Activated CD8-positive, alpha-beta T cell treated with anti-CD3 and anti-CD28 coated beads, Interleukin-2, amount 10 ng/mL, durations not matched to agents 7 days and 5 days (primary cell): ENCODE measurements at regions not wholly inside any gene's neighbourhood (a gene's known extent, or its start where the extent isn't known, plus 50 kb on each side); places are given as distances from the start of the nearest gene placed in this dataset.

ENCODE experiments used
- ATAC-seq: fragments of 150-1000 bp; cut with Tn5 transposase; one replicate; pipeline ENCODE4 v1.10.0; 2021; ENCODE audit warnings: moderate library complexity
- CTCF ChIA-PET: fragments of 350-600 bp; sonication (Branson Sonifier 250); formaldehyde crosslinking; loops from one replicate; lab custom pipeline; 2021; ENCODE audit warnings: antibody characterized with exemption; lab: Charles Lee
- POLR2A ChIA-PET: fragments of 350-600 bp; sonication (Branson Sonifier 250); formaldehyde crosslinking; loops from one replicate; lab custom pipeline; 2021; ENCODE audit warnings: antibody characterized with exemption; lab: Charles Lee
- DNase-seq: peaks from one replicate; pipeline ENCODE4 v3.0.0-alpha.2; 2020
- H3K27ac Mint-ChIP-seq: one replicate; pipeline ENCODE4 v1.8.0; 2021; ENCODE audit warnings: mild to moderate bottlenecking, mixed read lengths
- H3K27me3 Mint-ChIP-seq: one replicate; pipeline ENCODE4 v1.8.0; 2021; ENCODE audit warnings: low read depth, mixed read lengths
- H3K36me3 Mint-ChIP-seq: one replicate; pipeline ENCODE4 v1.8.0; 2021; ENCODE audit warnings: low read depth, mixed read lengths
- H3K4me1 Mint-ChIP-seq: one replicate; pipeline ENCODE4 v1.8.0; 2021; ENCODE audit warnings: low read depth, mixed read lengths
- H3K4me3 Mint-ChIP-seq: one replicate; pipeline ENCODE4 v1.8.0; 2021; ENCODE audit warnings: mild to moderate bottlenecking, mixed read lengths
- H3K9me3 Mint-ChIP-seq: one replicate; pipeline ENCODE4 v1.8.0; 2022; ENCODE audit warnings: mixed read lengths; ENCODE audit not compliant: insufficient read depth

GRCh38 chr7:41824284-41824683 lies 121.4 kb upstream of the INHBA start:
- ChIA-PET POLR2A (no interaction called here), CTCF (no interaction called here)
- no peak overlapping the region for H3K27ac Mint-ChIP-seq
- H3K36me3 Mint-ChIP-seq: peaks cover 2% of the 10 kb centered on the region
- H3K4me1 Mint-ChIP-seq: peaks cover 7% of the 10 kb centered on the region
- ATAC-seq (no peak), DNase-seq (no peak)
- no peak overlapping the region for H3K4me3 Mint-ChIP-seq
- peaks cover 13% of the 10 kb centered on the region for H3K27me3 Mint-ChIP-seq
- peaks cover under 1% of the 10 kb centered on the region for H3K9me3 Mint-ChIP-seq

- no peak for DNase-seq
- ChIA-PET CTCF (interaction anchor here (0.6 to 1.0 kb wide), 2 partner anchors 59 to 100 kb away, joined by 3 read pairs; no protein-coding TSS in a partner anchor), POLR2A (no interaction called here)
- no peak overlapping the region for H3K27ac Mint-ChIP-seq
- H3K36me3 Mint-ChIP-seq: peaks cover 5% of the 10 kb centered on the region
- peaks cover 3% of the 10 kb centered on the region for H3K9me3 Mint-ChIP-seq
- H3K4me3 Mint-ChIP-seq: no peak overlapping the region
- ATAC-seq: no peak
- peaks cover 12% of the 10 kb centered on the region for H3K27me3 Mint-ChIP-seq
- peaks cover 13% of the 10 kb centered on the region for H3K4me1 Mint-ChIP-seq
Measured at GRCh38 chr7:41822259-41822817, 119.4 kb upstream of the INHBA start.

GRCh38 chr7:41821521-41822213 lies 118.8 kb upstream of the INHBA start:
- peaks cover 18% of the 10 kb centered on the region for H3K4me1 Mint-ChIP-seq
- POLR2A ChIA-PET: no interaction called here
- H3K4me3 Mint-ChIP-seq: no peak overlapping the region

GRCh38 chr7:41820111-41820671 lies 117.3 kb upstream of the INHBA start:
- H3K4me1 Mint-ChIP-seq: peaks cover 33% of the 10 kb centered on the region
- ChIA-PET CTCF (no interaction called here), POLR2A (no interaction called here)

More at GRCh38 chr7:41821521-41822213, 118.8 kb upstream of the INHBA start:
- H3K36me3 Mint-ChIP-seq: peaks cover 5% of the 10 kb centered on the region
- DNase-seq (no peak), ATAC-seq (no peak)
- CTCF ChIA-PET: interaction anchor here (1.0 kb wide), 1 partner anchor 60 kb away, joined by 3 read pairs; no protein-coding TSS in a partner anchor
- peaks cover 3% of the 10 kb centered on the region for H3K9me3 Mint-ChIP-seq
- H3K27me3 Mint-ChIP-seq: peaks cover 12% of the 10 kb centered on the region
- H3K27ac Mint-ChIP-seq: no peak overlapping the region

GRCh38 chr7:41819645-41820044 lies 116.8 kb upstream of the INHBA start:
- H3K4me3 Mint-ChIP-seq: no peak overlapping the region
- no peak overlapping the region for H3K27ac Mint-ChIP-seq
- peaks cover 12% of the 10 kb centered on the region for H3K27me3 Mint-ChIP-seq
- no peak for ATAC-seq
- H3K4me1 Mint-ChIP-seq: peaks cover 38% of the 10 kb centered on the region
- DNase-seq: no peak
- POLR2A ChIA-PET: no interaction called here
- CTCF ChIA-PET: no interaction called here
- peaks cover 5% of the 10 kb centered on the region for H3K36me3 Mint-ChIP-seq
- peaks cover 3% of the 10 kb centered on the region for H3K9me3 Mint-ChIP-seq

More at GRCh38 chr7:41820111-41820671, 117.3 kb upstream of the INHBA start:
- Mint-ChIP-seq H3K9me3 (peaks cover 3% of the 10 kb centered on the region), H3K36me3 (peaks cover 5% of the 10 kb centered on the region), H3K27ac (no peak overlapping the region), H3K4me3 (no peak overlapping the region), H3K27me3 (peaks cover 12% of the 10 kb centered on the region)
- ATAC-seq: no peak
- DNase-seq: no peak

- H3K4me3 Mint-ChIP-seq: no peak overlapping the region
- H3K27ac Mint-ChIP-seq: no peak overlapping the region
- peaks cover 12% of the 10 kb centered on the region for H3K27me3 Mint-ChIP-seq
- DNase-seq (no peak), ATAC-seq (no peak)
- ChIA-PET POLR2A (interaction anchor here (0.5 kb wide), 1 partner anchor 530 kb away, joined by 3 read pairs; no protein-coding TSS in a partner anchor), CTCF (interaction anchor here (0.7 kb wide), 1 partner anchor 16 kb away, joined by 3 read pairs; no protein-coding TSS in a partner anchor)
- peaks cover 3% of the 10 kb centered on the region for H3K9me3 Mint-ChIP-seq
- peaks cover 42% of the 10 kb centered on the region for H3K4me1 Mint-ChIP-seq
- peaks cover 5% of the 10 kb centered on the region for H3K36me3 Mint-ChIP-seq
Measured at GRCh38 chr7:41818765-41819398, 116.0 kb upstream of the INHBA start.

GRCh38 chr7:41817386-41817785 lies 114.5 kb upstream of the INHBA start:
- DNase-seq: peak; percentile 68
- POLR2A ChIA-PET: no interaction called here
- CTCF ChIA-PET: interaction anchor here (0.6 kb wide), 1 partner anchor 123 kb away, joined by 3 read pairs; no protein-coding TSS in a partner anchor
- Mint-ChIP-seq H3K9me3 (peaks cover 3% of the 10 kb centered on the region), H3K4me1 (peaks cover 50% of the 10 kb centered on the region), H3K27ac (peak overlapping the region; percentile 56), H3K27me3 (peaks cover 6% of the 10 kb centered on the region), H3K36me3 (peaks cover 5% of the 10 kb centered on the region), H3K4me3 (no peak overlapping the region)
- peak; percentile 89 for ATAC-seq

GRCh38 chr7:41816111-41816510 lies 113.2 kb upstream of the INHBA start:
- H3K36me3 Mint-ChIP-seq: peaks cover 3% of the 10 kb centered on the region
- H3K27me3 Mint-ChIP-seq: peaks cover 6% of the 10 kb centered on the region
- peak; percentile 78 for DNase-seq
- ChIA-PET CTCF (no interaction called here), POLR2A (interaction anchor here (1.0 kb wide), 2 partner anchors 56 to 64 kb away, joined by 3 read pairs; no protein-coding TSS in a partner anchor)
- peak overlapping the region; percentile 26 for H3K4me3 Mint-ChIP-seq
- peaks cover 47% of the 10 kb centered on the region for H3K4me1 Mint-ChIP-seq
- peak overlapping the region; percentile 61 for H3K27ac Mint-ChIP-seq
- peaks cover 3% of the 10 kb centered on the region for H3K9me3 Mint-ChIP-seq
- peak; percentile 64 for ATAC-seq

GRCh38 chr7:41814888-41815287 lies 112.0 kb upstream of the INHBA start:
- H3K36me3 Mint-ChIP-seq: peaks cover 3% of the 10 kb centered on the region
- CTCF ChIA-PET: interaction anchor here (0.9 kb wide), 1 partner anchor 104 kb away, joined by 4 read pairs; no protein-coding TSS in a partner anchor
- no peak for ATAC-seq
- no peak for DNase-seq
- H3K4me1 Mint-ChIP-seq: peaks cover 47% of the 10 kb centered on the region
- POLR2A ChIA-PET: interaction anchor here (0.6 kb wide), 1 partner anchor 88 kb away, joined by 4 read pairs; no protein-coding TSS in a partner anchor
- peaks cover 6% of the 10 kb centered on the region for H3K27me3 Mint-ChIP-seq
- H3K27ac Mint-ChIP-seq: peak overlapping the region; percentile 50
- peaks cover 3% of the 10 kb centered on the region for H3K9me3 Mint-ChIP-seq
- no peak overlapping the region for H3K4me3 Mint-ChIP-seq

GRCh38 chr7:41813286-41813685 lies 110.4 kb upstream of the INHBA start:
- no peaks in the 10 kb centered on the region for H3K9me3 Mint-ChIP-seq
- ATAC-seq: no peak
- ChIA-PET POLR2A (no interaction called here), CTCF (no interaction called here)
- H3K27ac Mint-ChIP-seq: no peak overlapping the region
- H3K36me3 Mint-ChIP-seq: no peaks in the 10 kb centered on the region
- peaks cover 44% of the 10 kb centered on the region for H3K4me1 Mint-ChIP-seq
- peaks cover 7% of the 10 kb centered on the region for H3K27me3 Mint-ChIP-seq
- DNase-seq: no peak
- no peak overlapping the region for H3K4me3 Mint-ChIP-seq

- H3K36me3 Mint-ChIP-seq: no peaks in the 10 kb centered on the region
- no peak overlapping the region for H3K27ac Mint-ChIP-seq
- peaks cover 5% of the 10 kb centered on the region for H3K9me3 Mint-ChIP-seq
- H3K4me1 Mint-ChIP-seq: peaks cover 38% of the 10 kb centered on the region
- peaks cover 7% of the 10 kb centered on the region for H3K27me3 Mint-ChIP-seq
- CTCF ChIA-PET: no interaction called here
- ATAC-seq (no peak), DNase-seq (no peak)
- POLR2A ChIA-PET: interaction anchor here (0.7 kb wide), 1 partner anchor 129 kb away, joined by 3 read pairs; no protein-coding TSS in a partner anchor
- H3K4me3 Mint-ChIP-seq: no peak overlapping the region
Measured at GRCh38 chr7:41811941-41812340, 109.1 kb upstream of the INHBA start.
